ENCODE measurements at regions not wholly inside any gene's neighbourhood (a gene's known extent, or its start where the extent isn't known, plus 50 kb on each side); places are given as distances from the start of the nearest gene placed in this dataset.
A peak's percentile ranks its signal among the peaks of the same experiment; 100 is the strongest.

DNA sequence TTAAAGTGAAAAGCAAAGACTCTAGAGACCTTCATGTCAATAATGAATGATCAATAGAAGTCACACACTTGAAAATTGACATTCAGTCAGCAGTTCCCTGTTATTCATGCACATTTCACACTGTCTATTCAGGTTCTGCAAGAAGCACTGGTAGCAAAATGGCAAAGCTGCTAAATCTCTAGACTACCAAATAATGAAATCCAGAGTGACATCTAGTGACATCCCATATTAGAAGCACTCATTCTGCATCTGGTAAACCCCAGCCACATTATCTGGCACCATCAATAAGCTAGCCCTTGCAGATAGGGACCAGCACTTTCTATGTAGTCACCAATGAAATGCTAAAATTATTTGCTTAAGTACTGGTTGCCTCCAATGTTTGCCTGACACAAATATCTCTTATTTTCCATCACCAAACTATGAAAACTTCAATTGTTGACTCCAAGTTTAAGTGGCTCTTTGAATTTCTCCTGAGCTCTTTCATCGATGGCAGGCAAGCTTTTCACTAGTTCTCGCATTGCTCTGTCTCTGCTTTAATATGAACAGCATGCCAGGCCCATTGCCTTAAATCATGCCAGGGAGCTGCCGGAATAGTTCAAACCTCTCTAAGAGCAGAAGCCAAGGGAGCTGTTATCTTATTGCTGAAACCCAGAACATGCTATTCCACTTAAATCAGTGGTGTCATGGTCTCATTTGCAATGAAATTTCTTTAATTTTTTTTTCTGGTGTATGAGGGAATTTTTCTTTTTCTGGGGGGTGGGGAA is 409.9 kb downstream of the MZT1 start:
- DNase-seq: no peak

DNA sequence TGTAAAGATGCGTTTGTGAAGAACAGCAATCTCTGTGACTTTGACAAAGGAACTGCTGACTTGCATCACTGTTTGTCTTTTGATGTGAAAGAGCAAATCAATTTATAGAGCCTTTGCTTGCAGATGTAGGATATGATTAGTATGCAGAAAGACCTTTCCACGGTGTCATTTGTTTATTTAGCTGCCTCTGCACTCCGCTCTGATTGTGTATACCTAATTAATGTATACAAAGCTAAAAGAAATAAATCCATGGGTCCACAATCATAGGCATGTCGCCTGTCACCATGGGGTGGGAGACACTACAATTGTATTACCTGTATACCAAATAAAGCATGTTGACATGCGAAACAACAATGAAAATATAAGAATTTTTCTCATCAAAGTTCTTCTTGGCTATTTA is 410.7 kb downstream of the MZT1 start:
- DNase-seq: no peak

DNA sequence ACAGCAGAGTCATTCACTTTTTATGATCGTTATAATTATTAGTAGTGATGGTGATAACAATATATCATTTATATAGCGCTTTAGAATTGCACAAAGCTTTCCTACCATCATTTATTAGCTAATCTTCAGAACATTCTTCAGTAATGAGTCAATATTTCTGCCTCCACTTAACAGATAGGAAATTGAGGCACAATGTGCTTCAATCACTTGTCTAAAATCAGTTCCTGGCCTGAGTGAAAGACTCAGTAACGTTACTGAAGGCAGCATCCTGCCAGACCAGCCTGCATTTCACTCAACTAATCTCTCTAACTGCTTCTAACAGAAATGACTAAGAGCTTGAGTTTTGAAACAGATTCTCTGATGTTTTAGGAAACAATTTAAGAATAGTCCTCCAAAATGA is 412.1 kb downstream of the MZT1 start:
- no peak for DNase-seq

DNA sequence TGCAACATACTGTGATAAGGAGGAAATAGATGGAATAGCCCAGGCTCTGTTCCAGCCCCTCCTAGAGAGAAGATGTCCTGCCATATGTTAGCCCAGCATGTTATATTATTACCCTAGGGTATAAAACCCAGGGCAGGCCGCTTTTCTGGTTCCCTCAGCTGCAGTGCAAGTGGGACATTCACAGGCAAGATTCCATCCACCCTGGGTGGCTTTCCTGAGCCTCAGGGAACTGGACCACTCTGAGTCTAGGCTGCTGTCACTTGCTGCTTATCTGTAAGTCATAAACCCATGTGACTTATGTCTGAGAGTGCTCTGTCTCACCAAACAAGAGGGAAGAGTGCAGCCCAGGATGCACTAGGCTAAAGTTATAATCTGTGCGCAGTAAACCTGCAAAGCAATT is 413.2 kb downstream of the MZT1 start:
- peak; percentile 54 for DNase-seq

DNA sequence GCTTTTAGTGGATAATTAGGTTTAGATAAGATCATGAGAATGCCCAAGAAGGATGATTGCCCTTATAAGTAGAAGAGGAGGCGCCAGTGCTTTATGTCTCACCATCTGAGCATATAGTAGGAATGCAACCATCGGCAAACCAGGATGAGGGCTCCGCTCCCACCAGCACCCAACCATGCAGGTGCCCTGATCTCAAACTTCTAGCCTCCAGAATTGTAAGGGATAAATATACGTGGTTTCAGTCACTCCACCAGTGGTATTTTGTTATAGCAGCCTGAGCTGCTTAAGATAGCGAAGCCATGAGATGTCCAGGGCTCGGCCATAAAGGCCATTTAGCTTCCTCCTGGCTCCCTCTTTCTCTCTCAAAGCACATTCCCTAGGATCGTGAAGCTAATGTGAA is 413.9 kb downstream of the MZT1 start:
- DNase-seq: no peak

DNA sequence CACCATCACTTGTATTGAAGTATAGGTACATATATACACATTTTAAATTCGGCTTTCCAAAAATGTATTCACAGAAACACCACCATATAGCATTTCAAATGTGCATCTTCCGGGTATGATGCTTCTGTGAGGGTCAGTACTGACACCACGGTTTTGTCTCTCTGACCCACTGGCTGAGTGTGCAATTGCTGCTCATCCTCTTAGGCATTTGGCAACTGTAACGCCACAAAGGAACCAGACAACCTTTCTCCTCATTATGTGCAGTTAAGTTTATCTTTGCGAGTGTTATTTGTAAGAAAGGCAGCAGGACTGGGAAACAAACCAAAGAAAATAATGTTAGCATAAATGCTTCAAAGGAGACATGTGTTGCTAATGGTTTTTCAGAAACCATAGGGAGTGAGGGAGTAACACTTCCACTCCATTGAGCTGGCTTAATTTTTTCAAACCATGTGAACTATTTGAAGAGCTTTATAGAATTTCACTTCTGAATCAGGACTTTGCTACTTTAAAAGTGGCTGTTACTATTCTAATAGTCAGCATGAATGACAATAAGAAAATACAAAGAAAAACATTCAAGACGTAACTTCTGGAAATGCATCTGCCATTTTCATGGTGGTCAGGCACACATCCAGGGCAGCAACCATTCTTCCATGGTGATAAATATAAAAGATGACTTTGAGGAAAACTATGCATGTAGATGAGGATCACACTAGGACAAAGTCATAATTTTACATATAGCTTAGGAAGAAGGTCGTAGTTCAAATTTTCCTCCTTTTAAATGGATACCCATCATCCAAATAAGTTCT is 423.3 kb downstream of the MZT1 start:
- DNase-seq: no peak

DNA sequence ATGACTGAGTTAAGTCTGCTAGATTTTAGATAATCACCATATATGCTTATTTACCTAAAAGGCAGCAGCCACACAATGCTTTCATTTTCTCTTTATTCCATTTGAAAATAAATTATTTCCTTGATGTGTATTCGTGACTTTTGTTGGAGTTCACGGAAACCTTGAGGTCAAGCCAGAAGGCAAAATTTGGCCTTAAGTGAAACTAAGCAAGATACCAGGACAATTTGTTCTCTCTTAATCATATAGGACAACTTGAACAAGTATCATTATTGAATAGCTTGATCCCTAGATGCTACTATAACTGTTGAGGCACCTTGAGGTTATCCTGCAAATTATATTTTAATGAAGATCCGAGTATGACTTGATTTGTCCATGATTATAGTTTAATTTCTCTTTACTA is 429.2 kb upstream of the DACH1 start:
- no peak for DNase-seq

DNA sequence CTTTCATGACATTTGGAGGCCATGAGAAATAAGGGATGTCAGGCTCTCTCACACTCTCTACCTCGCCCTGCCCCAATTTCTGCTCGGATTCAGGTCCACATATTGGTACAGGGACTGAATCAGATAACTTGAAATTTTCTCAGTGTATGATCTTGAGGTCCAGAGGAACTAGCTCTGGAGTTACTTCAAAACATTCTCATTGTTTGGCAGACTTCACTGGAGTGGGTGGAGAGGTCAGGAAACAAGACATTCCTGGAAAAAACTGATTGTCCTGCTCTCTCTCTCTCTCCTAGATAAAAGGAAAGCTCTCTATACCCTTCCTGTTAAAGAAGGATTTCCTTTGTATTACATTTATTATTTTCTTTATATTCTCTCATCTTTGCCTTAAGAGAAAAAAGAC is 428.1 kb upstream of the DACH1 start:
- DNase-seq: no peak

DNA sequence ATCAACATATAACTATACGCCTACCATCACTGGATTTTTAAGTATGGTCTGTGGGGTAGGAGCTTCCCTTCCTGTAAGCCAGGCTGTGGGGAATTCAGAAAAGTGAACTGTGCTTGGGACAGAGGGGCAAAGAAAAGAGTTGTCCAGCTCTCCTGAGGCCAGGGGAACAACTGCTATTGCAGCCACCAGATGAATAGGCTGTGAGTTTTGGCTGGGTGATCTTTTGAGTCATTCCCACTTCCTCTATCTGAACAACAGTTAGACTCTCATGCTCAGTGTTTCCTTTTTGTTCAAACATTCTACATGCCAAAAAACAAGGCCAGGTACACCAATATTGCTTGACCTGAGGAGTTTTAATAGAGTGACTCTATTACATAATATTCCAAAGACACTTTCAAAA is 426.2 kb upstream of the DACH1 start:
- DNase-seq: no peak

DNA sequence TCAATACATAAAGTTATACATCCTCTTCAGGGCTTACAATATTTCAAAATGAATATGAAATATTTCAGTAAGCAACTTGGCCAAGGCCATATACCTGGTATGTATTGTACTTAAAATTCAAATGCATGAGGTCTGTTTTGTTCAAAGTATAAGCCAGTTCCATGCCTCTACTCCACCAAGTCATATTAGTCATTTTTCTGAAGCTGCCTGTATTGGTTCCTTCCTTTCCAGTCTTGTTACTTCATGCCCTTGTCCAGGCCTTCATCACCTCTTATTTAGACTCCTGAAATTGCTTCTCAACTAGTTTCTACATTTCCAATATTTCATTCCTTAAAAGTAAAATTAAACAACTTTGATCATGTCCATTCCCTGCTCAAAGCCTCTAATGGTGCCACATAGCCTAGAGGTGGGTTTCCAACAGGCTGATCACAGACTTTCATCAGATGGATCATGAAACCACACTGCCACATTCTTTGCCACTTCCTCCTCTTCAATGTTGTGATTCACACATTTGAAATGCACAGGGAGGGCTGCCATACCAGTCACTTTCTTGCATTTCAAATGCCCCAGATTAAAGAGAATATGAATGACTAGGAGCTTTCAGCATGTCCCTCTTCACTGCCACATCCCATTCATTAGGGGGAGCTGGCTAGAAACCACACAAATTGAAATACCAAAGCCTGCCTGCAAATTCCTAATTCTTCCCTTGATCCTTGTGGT is 424.1 kb upstream of the DACH1 start:
- DNase-seq: no peak

DNA sequence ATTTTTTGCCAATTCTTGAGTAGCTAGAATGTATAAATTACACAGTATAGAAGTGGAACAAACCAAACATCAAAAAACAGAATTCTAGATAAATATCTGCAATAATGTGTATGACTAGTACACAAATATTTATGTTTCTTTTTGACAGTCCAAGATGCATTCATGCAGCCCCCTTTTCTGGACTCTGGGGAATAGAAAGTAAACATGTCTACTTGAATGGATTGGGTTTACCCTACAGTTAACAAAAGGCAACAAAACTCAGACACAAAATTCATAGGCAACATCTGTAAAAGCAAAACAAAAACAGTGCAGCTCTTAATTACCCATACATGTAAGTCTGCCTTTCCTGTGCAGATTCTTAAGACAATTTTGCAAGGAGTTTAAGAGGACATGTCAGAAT is 419.4 kb upstream of the DACH1 start:
- DNase-seq: no peak

DNA sequence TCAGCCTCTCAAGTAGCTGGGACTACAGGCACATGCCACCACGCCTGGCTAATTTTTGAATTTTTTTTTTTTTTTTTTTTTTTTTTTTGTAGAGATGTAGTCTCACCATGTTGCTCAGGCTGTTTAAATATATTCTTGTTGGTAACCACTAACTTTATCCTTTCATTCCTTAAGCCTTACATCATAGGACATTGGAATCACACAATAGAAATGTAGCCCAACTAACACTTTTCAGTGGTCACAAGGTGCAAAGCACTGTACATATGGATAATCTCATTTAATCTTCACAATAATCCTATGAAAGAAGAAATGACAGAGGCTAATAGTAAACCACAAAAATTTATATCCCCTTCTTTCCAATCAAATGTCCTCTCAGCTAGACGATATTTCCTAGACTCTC is 417.8 kb upstream of the DACH1 start:
- DNase-seq: no peak

DNA sequence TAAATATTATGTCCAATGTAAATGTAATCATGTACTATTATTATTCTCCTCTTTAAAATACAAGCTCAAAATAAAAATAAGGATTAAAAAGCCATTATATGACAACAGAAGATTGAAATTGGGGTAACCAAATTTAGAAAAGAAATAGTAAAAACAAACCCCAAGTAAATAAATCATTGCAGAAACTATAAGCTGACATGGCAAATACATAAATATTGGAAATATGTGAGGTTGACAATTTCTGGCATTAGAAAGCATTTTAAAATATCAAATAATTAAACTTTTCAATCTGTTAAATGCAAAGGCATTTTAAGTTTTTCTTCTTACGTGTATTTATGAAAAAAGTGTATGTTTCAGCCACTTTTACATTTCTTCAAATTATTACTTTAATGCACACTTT is 394.7 kb upstream of the DACH1 start:
- no peak for DNase-seq

DNA sequence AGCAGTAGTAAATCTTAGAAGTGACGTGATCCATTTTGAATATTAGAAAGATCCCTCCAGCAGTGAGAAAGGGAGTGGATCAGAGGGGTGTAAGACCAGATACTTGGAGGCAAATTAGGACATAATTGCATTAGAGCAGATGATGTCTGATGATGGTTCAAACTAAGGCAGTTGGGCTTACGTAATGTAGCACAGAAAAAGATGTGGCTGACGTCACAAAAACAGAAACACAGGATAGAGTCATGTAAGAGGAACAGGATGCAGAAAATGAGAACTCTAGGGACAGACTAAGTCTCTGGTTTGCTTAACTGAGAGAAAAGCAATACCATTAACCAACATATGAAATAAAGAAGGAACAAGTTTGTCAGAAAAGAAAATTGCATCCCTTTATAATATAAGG is 392.5 kb upstream of the DACH1 start:
- no peak for DNase-seq

DNA sequence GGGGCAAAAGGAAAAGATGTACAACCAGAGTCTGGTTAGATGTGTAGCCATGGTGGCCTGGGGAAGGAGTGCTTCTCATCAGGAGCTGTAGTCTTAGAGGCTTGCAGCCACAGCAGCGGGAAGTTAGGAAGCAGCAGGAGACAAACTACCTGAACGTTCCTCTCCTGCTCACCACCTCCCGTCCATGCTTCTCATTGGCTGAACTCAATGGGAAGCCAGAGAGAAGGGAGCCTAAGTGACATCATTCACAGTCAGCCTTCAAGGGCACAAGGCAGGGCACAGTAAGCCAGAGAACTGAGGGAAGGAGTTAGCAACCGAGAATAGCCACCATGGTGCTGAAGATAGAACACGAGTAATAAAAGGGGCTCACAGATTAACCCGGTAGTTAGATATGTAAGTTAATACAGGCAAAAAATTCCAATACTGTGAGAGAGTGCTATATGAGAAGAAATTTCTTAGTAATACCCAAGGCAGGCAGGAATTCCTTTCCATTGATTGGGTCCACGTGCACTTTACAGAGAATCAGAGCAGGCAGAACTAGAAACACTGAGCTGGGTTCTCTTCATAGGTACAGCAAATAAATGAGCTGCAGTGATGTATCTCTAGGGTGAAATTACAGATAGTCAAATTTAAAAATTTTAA is 391.5 kb upstream of the DACH1 start:
- DNase-seq: no peak

DNA sequence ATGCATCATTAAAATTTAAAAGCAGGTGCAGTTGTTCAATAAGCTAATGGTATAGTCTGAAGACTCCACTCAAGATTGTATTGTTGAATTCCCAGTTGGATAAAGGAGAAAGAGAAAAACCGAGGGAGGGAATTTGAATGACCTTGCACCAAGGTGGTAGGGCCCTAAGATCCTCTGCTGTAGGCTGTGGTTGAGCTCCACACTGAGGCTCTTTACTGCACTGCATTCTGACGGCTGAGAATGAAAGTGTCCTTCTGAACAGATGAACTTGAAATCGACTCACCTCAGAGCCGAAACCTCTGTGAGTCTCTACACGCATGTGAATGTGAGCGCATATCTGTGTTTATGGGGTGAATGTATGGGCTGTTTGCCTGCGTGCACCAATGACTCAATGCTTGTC is 388.9 kb upstream of the DACH1 start:
- peak; percentile 72 for DNase-seq

DNA sequence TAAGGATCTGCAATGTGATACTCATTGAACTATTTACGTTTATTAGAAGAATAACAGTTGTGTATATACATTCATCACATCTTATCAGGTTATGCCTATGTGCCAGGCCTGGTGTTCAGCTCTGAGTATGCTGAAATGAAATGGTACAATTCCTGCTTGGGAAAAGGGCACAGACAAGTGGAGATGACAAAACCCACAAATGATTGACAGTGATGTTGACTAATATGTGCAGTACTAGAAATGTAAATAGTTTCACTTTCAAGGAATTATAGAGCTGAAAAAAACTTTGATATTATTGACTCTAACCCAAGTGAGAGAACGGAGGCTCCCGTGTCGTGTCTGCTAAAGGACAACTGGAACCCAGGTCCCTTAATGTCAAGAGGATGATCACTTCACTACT is 386.8 kb upstream of the DACH1 start:
- DNase-seq: no peak

DNA sequence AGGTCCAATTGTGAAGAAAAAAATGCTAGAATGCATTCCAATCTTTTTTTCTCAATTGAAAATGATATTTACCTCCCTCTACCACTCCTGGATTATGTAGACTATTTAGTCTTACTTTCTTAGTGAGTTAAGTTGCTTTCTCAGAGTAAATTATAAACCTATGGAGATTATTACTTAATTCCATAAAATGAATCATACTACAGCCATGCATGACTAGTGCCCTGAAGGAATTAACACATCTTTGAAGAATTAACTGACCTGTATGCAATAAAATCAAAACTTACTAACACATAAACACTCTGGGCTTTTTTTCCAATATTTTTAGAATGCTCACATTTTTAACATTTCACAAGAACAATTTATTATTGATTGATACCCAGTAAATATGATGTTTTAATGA is 379.4 kb upstream of the DACH1 start:
- no peak for DNase-seq

DNA sequence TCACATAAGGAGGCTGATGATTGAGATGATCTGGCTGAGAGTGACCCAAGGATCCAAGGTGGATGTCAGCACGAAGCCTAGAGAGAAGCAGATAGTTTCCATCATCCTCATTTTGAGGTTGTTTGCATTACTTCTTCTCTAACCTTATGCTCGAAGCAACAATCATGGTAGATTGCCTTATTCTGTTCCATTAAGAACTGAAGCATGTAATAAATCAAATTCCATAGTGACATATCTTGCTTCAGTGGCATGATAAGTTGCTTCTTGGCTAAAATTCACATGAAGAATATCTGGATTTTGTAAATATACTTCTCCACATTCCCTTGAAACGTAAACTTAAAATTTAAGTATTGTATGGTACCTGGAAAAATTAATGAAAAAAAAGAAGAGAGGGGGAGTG is 377.8 kb upstream of the DACH1 start:
- DNase-seq: no peak

DNA sequence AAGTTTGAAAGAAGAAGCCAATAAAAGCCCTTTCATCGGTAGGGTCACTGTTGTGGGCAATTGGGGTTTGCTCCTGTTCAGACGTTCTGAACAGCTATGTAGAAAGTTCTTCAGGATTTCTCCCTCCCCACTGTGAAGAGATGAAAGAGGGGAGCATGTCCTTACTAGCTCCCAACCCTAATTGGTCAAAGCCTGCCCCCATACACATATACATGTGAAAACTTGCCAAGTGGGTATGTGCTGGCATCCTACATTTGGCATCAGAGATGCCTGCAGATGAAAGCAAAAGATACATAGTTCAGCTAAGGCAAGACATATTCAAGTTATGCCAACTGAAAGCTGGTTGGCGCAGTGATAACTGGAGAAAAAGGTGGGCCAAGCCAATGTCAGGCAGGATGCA is 363.1 kb upstream of the DACH1 start:
- DNase-seq: no peak

DNA sequence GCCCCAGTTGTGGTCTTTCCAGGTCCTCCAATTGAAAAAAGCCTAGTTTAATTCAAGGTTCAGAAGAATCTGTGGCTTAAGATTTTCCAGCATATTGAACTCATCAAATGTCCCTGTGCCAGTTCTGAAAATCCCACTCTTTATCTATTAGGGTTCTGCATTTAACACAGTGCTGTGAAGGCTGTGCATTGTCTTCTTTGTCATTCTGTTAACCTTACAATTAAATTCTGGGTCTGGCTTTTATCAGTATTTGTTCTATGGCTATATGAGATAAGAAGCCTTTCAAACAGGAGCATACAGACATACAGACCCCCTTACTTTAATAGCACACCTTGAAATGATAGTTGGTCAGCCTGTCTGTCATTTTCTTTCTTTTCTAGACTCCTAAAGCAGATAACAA is 362.1 kb upstream of the DACH1 start:
- DNase-seq: no peak

DNA sequence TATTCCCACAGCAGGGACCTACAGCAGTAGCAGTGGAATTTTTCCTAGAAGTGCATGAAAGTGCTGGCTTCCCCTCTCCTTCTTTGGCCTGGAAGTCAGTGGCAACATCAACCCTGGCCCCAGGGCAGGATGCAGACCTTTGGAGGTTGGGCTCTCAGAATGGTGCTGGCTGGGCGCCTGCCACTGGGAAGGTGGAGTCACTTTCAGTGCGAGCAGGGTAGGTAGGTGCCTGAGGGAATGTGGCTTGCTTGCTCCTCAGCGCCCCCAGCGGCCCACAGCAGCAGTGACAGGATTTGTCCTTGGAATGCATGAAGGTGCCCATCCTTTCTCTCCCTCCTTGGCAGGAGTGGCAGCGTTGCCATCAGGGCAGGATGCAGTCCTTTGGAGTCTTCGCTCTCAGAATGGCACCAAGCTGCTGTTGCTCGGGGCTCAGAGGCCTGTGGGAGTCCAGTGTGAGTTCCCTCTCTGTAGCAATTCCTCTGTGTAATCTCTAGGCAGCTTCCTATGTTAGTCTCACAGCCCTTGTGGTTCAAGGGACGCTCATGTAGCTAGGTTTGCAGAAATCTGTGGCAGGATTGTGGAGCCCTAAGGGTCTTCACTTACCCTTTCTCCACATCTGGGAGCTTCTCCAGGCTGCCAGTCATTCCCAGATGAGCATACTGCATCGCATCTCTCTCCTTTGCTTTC is 354.4 kb upstream of the DACH1 start:
- peak; percentile 28 for DNase-seq

DNA sequence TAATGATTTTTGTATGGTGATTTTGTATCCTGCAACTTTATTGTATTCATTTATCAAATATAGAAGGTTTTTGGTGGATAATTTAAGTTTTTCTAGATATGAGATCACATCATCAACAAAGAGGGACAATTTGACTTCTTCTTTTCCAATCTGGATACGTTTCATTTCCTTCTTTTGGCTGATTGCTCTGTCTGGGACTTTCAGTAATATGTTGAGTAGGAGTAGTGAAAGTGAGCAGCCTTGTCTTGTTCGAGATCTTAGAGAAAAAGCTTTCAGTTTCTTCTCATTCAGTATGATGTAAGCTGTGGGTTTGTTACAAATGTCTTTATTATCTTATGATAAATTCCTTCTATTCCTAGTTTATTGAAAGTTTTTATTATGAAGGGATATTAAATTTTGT is 352.0 kb upstream of the DACH1 start:
- DNase-seq: no peak

All from NCI-H2171 treated with DMSO at 0.1 percent for 48 hours (cell line).